ENCODE measurements at regions not wholly inside any gene's neighbourhood (a gene's known extent, or its start where the extent isn't known, plus 50 kb on each side); places are given as distances from the start of the nearest gene placed in this dataset.
"Not testable (repeated sequence)": the region's sequence is repeated elsewhere in the genome, so short reads cannot be mapped to it uniquely, and the experiment has no call there.

DNA sequence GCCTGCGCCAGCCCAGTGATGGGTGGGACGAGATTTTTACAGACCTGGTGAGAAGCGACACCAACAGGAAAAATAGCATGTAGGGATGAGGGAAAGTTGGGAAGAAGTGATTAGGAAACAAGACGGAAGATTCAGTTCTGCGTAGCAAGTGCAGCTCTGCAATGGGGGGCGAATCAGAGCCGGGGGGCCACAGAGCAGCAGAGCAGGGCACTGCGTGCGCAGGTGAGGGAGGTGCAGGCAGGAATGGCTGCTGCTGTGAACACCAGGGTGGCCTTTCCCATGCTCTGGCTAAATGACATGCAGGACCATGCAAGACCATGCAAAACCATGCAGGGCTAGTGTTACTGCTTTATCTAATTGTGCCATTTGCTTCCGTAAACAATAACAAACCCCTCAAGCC is 442.7 kb upstream of the FRG1 start:
- no peak for DNase-seq

DNA sequence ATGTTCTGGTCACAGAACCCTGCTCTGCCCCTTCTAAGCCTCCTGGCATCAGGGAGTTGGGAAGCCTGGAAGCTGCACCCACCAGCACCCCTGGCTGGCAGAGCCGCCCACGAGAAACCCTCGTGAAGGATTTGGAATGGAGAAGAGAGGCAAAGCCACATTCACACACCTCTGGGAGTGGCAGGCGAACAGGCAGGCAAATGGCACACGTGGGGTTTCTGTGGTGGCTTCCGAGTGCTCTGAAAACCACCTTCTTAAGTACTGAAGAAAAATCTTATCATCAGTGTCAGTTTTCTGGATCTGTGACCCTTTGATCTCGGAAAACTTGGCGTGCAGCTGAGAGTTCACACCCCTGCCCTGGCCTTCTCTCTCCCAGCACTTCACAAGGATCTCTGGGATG is 442.2 kb upstream of the FRG1 start:
- no peak for DNase-seq

DNA sequence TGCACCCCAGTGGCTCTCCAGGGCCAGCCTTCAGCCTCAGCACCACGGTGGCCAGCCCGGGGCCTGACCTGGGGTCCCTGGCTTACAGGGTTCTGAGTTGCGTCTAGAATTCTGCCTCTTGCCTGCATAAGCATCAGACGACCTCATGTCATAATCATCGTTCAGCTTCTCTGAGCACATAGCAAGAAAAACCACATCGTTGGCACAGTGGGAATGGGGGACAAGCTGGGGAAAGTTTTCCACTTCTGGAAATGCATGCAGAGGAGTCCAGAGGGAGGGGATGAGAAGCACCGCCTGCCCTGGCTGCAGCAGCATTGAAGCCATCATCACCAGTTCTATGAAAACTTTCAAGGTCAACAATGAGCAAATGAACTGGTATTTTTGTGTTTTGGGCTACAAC is 441.0 kb upstream of the FRG1 start:
- DNase-seq = no peak

DNA sequence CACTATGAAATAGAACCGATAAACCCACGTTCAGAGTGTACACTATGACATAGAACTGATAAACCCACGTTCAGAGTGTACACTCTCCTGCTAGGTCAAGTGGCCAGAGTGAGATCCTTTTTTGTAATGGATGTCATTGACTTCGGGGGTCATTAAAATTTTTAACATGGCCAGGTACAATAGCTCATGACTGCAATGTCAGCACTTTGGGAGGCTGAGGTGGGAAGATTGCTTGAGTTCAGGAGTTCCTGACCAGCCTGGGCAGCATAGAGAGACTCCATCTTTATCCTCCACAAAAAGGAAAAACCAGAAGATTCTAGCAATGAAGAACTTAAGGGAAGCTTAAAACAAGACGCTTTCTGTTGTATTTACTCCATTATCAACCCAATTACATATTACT is 439.7 kb upstream of the FRG1 start:
- no peak for DNase-seq

DNA sequence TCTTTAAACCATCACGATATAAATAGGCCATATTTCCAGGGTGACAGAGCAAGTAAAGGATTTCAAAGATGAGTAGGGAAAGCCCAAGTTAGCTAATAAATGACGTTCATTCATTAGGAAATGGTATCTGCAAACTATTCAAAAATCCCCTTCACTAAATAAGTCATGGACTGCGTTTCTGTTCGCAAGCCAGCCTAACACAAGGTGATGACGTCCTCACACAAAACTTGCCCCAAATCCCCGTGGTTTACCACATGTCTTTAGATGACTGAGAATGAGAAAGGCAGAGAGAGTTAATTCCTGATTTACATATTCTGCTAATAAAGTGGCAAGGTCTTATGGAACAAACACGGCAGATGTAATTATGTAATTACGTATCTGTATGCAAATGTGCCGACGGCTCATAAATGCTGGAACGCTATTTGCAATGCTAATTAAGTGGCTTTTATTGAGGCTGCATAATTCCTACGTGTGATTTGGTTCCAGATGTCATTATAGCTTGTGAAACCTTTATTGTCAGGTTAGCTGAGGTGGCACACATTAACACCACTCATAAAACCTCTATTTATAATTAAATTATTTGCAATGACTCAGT is 437.7 kb upstream of the FRG1 start:
- no peak for DNase-seq

DNA sequence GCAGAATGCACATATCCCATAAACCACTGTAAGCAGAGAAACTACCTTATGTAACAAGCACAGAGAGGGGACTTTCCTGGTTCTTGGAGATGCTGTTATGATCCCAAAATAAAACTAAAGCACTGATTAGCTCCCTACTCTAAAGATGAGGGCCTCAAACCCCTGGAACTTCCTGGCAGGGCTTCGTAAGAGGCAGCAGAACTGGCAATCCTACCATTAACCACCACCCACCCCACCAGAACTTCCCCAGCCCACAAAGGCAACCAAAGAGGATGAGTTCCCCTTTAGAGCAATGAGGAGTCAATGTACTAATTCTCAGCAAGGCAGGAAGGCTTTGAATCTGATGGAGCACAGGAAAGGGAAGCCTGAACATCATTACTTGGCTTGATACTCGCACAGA is 436.5 kb upstream of the FRG1 start:
- no peak for DNase-seq

DNA sequence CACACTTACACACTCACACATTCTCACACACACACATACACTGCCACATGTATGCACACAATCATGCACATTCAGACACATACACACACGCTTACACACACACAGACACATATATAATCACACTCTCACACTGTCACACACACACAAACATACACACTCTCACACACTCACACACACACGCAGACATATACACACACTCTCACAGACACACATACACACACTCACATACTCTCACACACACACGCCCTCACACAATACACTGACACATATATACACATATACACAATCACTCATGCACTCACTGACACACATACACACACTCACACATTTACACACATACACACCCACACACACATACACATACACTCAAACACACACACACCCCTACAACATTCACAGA is 435.3 kb upstream of the FRG1 start:
- DNase-seq = no peak

DNA sequence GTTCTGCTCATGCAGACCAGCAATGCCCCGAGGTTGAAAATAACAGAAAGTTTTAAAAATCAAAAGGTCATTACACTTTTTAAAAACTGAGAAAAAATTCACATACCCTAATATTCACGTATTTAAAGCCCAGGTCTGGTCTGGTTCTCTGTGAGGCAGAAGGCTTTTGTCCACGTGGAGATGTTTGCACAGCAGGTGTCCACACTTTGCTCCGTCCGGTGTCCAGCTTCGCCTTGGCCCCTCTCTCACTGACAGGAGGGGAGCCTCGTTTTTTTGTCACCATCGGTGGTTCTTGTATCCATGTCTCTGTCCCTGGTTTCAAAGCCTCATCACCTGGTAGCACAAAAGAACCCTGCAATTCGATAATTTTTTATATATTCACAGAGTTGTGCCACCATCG is 434.6 kb upstream of the FRG1 start:
- DNase-seq = no peak

DNA sequence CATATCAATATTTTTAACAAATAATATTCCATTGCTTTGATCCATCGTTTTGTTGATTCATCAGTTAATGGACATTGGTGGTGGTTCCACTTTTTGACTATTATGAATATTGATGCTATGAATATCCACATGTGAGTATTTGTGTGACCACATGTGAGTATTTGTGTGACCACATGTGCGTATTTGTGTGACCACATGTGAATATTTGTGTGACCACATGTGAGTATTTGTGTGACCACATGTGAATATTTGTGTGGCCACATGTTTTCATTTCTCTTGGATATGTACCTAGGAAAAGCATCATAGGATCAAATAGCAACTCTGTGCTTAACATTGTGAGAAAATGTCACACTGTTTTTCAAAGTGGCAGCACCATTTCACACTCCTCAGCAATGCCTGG is 433.6 kb upstream of the FRG1 start:
- DNase-seq = no peak

DNA sequence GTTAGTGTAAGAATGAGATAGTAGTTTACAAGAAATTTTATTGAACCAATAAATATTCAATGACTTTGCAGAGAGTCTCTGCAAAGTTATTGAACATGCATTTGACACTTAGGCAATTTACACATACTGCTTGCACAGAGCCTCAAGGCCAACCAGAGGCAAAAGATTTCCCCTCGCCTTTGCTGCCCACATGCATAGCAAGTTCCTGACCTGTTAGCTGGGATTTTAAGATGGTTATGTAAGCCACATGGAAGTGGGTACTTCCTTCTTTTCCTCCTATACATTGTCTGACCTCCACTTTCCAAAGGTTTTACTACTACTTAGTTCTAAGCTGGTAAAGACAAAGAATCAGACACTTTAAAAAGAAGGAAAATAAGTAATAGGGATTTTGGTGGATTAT is 430.1 kb upstream of the FRG1 start:
- no peak for DNase-seq

DNA sequence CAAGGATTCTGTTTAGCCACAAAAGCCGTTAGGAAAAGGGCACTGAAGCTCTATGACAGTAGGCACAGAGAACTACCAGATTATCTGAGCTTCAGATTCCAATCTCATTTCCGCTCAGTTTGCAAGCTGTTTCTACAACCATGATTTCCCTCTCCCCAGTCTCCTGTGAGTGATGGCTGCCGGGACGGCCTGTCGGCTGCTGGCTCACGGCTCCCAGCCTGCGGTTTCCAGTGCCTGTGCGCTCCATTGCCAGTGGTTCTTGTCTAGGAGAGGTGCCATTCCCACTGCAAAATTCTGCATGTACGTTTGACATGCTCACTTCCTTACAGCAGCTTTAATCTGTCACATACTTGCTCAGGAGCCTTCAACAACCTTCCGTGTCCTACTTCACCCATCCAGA is 429.1 kb upstream of the FRG1 start:
- DNase-seq = no peak

DNA sequence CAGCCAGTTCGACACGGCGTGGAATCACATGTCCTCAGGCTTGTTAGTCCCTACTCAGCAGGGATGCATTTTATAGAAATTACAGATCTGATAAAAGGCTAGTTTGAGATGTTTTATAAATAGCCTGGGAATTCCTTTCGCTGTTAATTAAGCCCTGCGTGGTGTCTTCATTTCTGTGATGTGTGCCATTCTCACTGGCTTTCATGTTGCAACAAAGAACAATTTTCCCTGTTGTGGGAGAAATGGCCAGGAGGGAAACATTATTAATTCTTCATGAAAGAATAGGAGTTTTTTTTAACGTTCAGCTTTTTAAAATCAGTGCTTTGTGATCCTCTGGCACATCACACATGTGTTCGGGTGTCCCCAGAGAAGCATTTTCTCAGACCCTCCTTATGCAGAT is 427.3 kb upstream of the FRG1 start:
- no peak for DNase-seq

DNA sequence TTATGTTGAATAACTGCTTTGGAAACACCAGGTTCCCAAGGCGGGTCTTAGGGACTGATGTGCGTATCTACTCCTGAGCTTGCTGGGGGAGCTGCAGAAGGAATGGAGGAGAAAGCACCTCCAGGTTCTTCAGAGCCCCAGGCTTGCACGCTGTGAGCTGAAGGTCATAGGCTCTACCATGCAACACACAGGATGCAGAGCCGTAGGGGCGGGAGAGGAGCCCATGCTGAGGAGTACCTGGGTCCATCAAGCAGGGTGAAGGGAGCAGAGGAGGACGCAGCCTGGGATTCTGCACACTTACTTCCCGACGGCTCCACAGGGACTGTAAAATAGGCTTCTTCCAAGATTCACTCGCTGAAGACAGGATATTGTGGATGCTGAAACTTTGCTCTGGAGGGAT is 426.5 kb upstream of the FRG1 start:
- no peak for DNase-seq

DNA sequence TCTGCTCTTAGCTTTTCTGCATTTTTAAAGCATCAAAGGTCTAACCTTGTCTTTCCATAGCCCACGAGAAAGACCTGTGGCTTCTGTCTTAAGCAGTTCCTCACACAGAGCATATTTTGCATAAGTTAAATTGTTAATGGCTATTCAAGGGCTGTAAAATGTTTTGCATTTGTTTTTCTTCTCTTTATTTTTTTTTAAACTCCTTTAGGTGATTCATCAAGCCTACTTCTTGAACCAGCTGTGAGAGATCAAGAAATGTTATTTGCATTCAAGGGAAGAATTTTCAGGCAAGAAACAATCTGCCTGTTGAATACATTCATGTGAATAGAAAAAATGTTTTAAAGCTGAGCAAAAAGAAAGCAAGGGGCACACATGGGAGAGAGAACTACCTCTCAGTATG is 423.8 kb upstream of the FRG1 start:
- no peak for DNase-seq

DNA sequence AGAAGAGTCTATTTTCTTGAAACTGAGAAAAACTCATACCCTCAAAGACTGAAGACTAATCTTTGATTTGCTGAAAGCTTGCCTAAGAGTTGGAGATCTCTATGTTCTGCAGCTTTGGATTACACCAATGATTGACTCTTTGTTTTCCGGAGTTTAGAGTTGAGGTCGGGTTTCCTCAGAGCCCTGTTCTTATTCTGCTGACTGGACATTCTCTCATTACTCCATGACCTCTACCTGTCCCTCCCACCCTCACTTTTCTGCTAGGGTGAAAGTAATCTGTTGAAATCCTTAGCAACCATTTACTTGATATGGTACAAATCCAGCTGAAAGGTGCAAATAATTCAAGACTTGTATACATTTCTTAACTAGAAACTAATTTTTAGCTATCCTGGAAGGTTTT is 421.5 kb upstream of the FRG1 start:
- no peak for DNase-seq

DNA sequence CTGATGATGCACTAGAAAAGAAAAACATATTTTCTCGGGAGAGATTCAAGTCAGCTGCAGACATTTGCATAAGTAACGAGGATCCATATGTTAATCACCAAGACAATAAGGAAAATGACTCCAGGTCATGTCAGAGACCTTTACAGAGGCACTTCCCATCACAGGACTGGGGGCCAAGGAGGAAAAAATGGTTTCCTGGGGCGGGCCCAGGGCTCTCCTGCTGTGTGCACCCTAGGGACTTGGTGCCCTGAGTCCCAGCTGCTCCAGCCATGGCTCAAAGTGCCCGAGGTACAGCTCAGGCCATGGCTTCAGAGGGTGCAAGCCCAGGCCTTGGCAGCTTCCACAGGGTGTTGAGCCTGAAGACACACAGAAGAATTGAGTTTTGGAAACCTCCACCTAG is 415.4 kb upstream of the FRG1 start:
- DNase-seq = no peak

DNA sequence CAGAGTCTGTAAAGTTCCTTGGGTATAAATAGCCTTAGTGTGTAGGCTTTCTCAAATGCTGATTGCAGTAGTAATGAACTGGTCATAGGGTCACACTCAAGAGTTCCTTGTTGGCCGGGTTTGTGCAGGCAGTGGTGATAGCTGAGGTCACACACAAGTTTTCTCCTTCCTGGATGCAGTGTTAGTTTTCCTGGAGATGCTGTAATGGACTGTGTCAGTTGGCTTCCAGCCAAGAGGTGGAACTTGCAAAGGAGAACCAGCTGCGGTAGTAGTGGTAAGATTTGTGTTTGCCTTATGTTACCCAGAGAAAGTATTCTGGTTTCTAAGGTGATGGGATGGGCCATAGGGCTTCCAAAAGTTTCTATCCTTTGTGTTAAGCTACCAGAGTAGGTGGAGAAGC is 409.8 kb upstream of the FRG1 start:
- DNase-seq = no peak

DNA sequence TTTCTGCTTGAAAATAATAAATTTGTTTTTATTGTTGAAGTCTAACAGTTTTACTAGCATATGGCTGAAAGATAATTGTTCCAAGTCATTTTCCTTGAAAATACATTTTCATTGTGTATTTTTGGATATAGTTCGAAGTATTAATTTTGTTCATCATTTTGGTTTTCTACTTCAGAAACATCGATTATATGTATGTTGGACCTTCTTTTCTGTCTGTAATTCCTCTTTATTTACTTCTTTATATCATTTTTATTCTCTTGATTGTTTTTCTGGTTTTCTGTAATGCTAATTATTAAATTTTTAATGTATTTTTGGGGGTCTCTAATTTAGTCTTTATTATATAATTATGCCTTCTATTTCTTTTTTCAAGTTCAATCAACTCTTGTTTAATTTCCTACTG is 407.1 kb upstream of the FRG1 start:
- DNase-seq = no peak

DNA sequence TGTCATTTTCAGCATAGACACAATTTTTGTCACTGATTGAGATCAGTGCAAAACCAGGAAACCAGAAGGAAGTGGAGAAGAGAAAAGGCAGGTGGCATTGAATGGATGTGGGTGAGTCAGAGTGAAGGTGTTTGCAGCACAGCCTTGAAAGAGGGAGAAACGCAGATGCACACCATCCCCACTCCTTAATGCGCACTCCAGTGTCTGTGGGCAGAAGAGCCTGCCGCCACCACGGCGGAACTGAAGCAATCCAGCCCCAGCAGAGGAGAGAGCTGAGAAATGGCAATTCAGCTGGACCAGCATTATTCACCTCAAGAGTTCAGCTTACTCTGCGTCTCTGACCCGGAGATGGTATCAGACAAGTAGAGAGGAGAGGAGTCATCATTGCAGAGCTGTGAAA is 393.1 kb upstream of the FRG1 start:
- no peak for DNase-seq

DNA sequence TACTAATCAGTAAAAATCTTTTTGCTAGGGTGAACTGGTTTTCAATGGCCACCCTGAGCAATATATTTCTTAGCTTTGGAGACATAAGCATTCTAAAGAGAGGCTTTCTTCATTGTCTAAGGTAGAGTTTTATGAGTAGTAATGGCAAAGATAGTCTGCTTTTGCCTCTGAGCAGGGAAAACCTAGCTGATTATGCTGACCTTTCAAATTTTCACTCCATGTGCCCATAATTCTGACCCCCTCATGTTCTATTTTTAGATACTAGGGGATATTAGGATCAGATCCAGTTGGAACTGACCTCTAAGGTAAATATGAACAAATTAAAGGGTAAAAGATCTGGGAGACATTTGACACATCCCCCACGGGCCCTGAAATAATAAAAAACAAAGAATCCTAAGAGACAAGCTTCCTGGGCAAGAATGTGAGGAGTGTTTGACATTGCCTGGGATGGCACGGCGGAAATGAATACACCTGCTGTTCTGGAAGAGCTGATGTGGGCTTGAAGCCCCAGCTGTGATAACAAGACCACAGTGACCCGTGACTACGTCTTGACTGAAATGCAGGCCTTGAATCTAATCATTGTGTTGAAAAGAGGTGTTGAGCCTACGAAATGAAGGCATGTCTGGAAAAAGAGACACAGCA is 392.1 kb upstream of the FRG1 start:
- DNase-seq = no peak

DNA sequence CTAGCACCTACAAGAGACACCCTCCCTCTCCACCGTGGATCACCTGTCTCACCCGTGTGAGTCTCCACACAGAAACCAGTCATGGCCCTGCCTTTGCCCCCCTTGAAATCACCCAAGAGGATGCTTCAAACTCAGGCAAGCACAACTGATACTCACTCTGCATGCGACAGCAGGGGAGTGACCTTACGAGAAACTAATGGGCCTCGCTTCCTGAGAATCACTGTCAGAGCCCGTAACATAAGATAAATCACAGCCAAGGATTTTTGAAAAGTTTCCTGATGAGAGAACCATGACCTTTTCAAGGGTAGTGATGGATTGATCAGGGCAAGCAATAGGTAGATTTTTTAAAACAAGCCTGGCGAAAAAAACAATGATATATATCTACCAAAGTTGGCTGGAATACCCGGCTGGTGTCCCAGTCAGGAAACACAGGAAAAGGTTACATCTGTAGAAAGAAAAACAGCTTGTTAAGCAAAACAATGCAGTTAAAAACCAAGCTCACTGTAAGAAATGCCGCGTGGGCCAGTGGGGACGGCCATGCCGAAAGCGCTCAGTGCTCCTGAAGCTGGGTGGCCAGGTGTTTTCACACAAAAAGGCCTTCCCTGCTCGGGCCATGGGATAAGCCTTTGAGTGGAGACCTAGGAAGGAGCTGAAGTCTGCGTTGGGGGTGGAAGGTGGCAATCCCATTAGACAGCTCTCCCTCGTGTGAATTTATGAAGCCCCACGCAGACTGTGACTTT is 388.6 kb upstream of the FRG1 start:
- not testable (repeated sequence) for DNase-seq

DNA sequence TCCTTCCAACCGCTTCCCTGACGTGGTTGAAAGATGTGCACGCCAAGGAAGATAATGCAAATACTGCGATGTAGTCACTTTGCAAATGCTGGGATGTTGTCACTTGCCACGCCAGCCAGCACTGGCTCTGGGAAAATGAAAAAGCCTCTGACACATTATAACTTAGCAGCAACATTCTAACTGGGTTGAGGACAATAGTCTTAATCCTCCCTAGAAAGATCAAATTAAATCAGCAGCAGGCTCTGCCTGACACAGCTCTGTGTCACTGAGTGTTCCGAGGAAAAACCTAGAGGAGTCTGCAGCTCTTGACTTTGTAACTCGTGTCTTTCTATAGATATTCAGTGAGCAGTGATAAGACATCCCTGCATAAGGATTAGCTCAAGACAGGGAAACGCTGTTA is 380.1 kb upstream of the FRG1 start:
- not testable (repeated sequence) for DNase-seq

DNA sequence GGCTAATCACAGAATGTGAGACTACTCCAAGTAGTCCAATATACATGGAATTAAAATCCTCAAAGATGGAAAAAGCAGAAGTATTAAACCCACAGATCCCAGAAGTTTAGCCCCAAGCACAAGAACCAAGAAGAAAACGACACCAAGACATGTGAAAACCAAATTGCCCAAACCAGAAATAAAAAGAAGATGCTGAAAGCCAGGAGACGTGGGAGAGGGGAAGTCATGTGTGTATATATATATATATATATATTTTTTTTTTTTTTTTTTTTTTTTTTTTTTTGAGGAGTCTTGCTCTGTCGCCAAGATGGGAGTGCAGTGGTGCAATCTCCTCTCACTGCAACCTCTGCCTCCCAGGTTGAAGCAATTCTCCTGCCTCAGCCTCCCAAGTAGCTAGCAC is 376.9 kb upstream of the FRG1 start:
- DNase-seq = not testable (repeated sequence)

DNA sequence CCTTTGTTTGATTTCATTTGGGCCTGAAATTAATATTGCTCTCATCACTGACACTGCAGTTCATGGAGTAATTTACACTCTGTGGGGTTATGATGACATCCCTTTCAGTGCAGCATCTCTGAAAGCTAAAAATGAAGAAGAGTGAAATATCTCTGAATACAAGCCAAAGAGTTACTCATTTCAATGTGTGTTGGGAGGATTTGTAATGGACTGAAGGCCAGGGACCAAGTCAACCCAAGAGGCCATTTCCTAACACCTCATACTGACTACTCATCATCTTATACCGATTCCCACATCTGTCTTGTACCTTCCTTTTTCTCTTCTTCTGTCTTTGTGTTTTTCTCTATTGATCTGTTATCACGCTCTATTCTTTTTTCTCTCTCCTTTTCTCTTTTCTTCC is 374.4 kb upstream of the FRG1 start:
- not testable (repeated sequence) for DNase-seq

DNA sequence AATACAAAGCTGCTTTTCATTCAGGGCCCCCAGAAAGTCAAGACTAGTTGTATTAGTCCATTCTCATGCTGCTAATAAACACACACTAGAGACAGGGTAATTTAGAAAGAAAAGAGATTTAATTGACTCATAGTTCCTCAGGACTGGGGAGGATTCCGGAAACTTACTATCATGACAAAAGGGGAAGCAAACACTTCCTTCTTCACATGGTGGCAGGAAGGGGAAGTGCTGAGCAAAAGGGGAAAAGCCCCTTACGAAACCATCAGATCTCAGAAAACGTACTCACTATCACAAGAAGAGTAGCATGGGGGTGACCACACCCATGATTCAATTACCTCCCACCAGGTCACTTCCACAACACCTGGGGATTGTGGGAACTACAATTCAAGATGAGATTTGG is 373.8 kb upstream of the FRG1 start:
- not testable (repeated sequence) for DNase-seq

Data from stimulated activated CD4-positive, alpha-beta T cell treated with anti-CD3 and anti-CD28 coated beads, Interleukin-1b, Interleukin-23, amount 100 ng/mL, for 48 hours (primary cell).